ENCODE measurements at regions not wholly inside any gene's neighbourhood (a gene's known extent, or its start where the extent isn't known, plus 50 kb on each side); places are given as distances from the start of the nearest gene placed in this dataset.

DNA sequence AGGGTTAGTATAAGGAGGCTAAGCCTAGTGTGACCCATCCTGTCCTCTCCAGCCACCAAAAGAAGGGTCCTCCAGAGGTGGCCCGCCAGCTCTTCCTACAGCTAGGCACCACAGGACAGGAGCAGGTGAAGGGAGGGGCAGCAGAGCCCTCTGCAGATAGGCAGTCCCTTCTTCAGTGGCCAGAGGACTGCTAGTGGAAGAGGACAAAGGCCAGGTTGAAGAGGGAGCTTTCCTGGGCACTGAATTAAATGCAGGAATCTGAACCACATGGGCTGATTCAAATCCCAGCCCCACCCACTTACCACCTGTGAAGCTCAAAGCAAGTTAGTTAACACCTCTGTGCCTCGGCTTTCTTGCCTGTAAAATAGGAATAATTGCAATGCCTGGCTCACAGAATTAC is 409.5 kb downstream of the NXPE2 start:
- TF ChIP-seq, protein P1, sequence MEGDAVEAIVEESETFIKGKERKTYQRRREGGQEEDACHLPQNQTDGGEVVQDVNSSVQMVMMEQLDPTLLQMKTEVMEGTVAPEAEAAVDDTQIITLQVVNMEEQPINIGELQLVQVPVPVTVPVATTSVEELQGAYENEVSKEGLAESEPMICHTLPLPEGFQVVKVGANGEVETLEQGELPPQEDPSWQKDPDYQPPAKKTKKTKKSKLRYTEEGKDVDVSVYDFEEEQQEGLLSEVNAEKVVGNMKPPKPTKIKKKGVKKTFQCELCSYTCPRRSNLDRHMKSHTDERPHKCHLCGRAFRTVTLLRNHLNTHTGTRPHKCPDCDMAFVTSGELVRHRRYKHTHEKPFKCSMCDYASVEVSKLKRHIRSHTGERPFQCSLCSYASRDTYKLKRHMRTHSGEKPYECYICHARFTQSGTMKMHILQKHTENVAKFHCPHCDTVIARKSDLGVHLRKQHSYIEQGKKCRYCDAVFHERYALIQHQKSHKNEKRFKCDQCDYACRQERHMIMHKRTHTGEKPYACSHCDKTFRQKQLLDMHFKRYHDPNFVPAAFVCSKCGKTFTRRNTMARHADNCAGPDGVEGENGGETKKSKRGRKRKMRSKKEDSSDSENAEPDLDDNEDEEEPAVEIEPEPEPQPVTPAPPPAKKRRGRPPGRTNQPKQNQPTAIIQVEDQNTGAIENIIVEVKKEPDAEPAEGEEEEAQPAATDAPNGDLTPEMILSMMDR (IDR thresholded peaks at IDR 0.05 in 2 of 3, conservative IDR thresholded peaks at IDR 0.05 in 1 of 3; ENCODE audit: control insufficient read depth in 2 of 3, extremely low read depth in 1 of 3, insufficient read depth in 1 of 3, low read depth in 3 of 3, low read length in 3 of 3), result no peak
- TF ChIP-seq BMI1 (IDR thresholded peaks at IDR 0.05; ENCODE audit: borderline replicate concordance) (no peak), SPI1 (IDR thresholded peaks at IDR 0.05; ENCODE audit: borderline replicate concordance, insufficient read depth, low read depth, low read length) (no peak)

All from GM12878 (cell line).